GM21786 (cell line): ENCODE measurements at regions not wholly inside any gene's neighbourhood (a gene's known extent, or its start where the extent isn't known, plus 50 kb on each side); places are given as distances from the start of the nearest gene placed in this dataset.

Experiments
- ATAC-seq: cut with Tn5 transposase; IDR thresholded peaks from one replicate; pipeline ENCODE4 v1.9.1; 2021; ENCODE audit not compliant: unreplicated experiment

- no peak for ATAC-seq
Observed at GRCh38 chr13:74891610-74892009, 590.4 kb downstream of the TBC1D4 start.

- no peak for ATAC-seq
Observed at GRCh38 chr13:74889321-74889720, 592.6 kb downstream of the TBC1D4 start.

GRCh38 chr13:74886502-74886901 is 595.5 kb downstream of the TBC1D4 start:
- no peak for ATAC-seq

GRCh38 chr13:74883834-74884233 is 598.1 kb downstream of the TBC1D4 start:
- ATAC-seq, result no peak

- ATAC-seq, result no peak
Observed at GRCh38 chr13:74871369-74872070, 610.4 kb downstream of the TBC1D4 start.

GRCh38 chr13:74870865-74871264 is 611.1 kb downstream of the TBC1D4 start:
- ATAC-seq, result no peak

GRCh38 chr13:74869846-74870245 is 612.1 kb downstream of the TBC1D4 start:
- ATAC-seq, result no peak

GRCh38 chr13:74868049-74868448 is 613.9 kb downstream of the TBC1D4 start:
- no peak for ATAC-seq

GRCh38 chr13:74867460-74867859 is 614.5 kb downstream of the TBC1D4 start:
- ATAC-seq, result no peak

GRCh38 chr13:74866101-74866500 is 615.9 kb downstream of the TBC1D4 start:
- ATAC-seq, result no peak

- no peak for ATAC-seq
Observed at GRCh38 chr13:74865656-74866055, 616.3 kb downstream of the TBC1D4 start.

GRCh38 chr13:74860789-74861188 is 621.2 kb downstream of the TBC1D4 start:
- ATAC-seq, result no peak

GRCh38 chr13:74850893-74851292 is 631.1 kb downstream of the TBC1D4 start:
- ATAC-seq, result no peak

GRCh38 chr13:74847966-74848365 is 634.0 kb downstream of the TBC1D4 start:
- no peak for ATAC-seq

GRCh38 chr13:74845806-74846205 is 636.2 kb downstream of the TBC1D4 start:
- ATAC-seq, result no peak

GRCh38 chr13:74841651-74842050 is 640.3 kb downstream of the TBC1D4 start:
- no peak for ATAC-seq

GRCh38 chr13:74841123-74841522 is 640.8 kb downstream of the TBC1D4 start:
- ATAC-seq, result no peak

GRCh38 chr13:74839656-74840055 is 642.3 kb downstream of the TBC1D4 start:
- ATAC-seq, result no peak

- ATAC-seq, result no peak
Observed at GRCh38 chr13:74838096-74838495, 643.9 kb downstream of the TBC1D4 start.

GRCh38 chr13:74836628-74837027 is 645.3 kb downstream of the TBC1D4 start:
- no peak for ATAC-seq

- no peak for ATAC-seq
Observed at GRCh38 chr13:74835579-74835978, 646.4 kb downstream of the TBC1D4 start.

GRCh38 chr13:74825938-74826246 is 656.1 kb downstream of the TBC1D4 start:
- ATAC-seq, result no peak

- ATAC-seq, result no peak
Observed at GRCh38 chr13:74825152-74825937, 656.6 kb downstream of the TBC1D4 start.
